ENCODE measurements at regions not wholly inside any gene's neighbourhood (a gene's known extent, or its start where the extent isn't known, plus 50 kb on each side); places are given as distances from the start of the nearest gene placed in this dataset.

DNA sequence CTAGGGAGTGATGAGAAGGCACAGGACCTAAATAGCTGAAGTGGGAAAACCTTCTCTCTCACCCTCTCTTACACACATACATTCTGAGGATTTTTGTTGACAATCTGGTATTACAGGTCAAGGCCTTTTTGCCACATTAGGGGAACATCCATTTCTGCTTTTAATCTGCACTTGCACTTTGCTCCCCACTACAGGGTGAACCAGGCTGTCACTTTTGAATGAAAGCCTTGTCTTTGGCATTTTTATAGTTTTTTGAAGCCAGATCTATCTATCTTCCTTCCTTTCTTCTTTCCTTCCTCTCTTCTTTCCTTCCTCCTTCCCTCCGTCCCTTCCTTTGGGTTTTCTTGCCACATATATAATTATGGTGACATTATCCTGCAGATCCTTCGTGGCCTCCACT lies 165.9 kb upstream of the OTX2 start:
- H4K8ac ChIP-seq (replicated peaks; ENCODE audit: insufficient read length, low read depth, low read length), result no peak overlapping the region
- no peaks in the 10 kb centered on the region; a peak in 1 of 5 replicates for H3K9me3 Mint-ChIP-seq
- no CpG with 5 or more reads among the region's 2 CpGs for WGBS (ENCODE audit: extremely low coverage, insufficient read length, low lambda C conversion rate)
- no peak overlapping the region for H4K5ac ChIP-seq (ENCODE audit: insufficient read length, low read depth, low read length)
- no peaks in the 10 kb centered on the region for H3K27me3 Mint-ChIP-seq (ENCODE audit: low read depth)
- H3K27me3 ChIP-seq (ENCODE audit: insufficient read depth, low read length), result no peaks in the 10 kb centered on the region
- no peak for DNase-seq
- H3K79me2 ChIP-seq (ENCODE audit: insufficient read depth, low read length), result no peaks in the 10 kb centered on the region
- H3K9me3 ChIP-seq (ENCODE audit: control insufficient read depth, low read depth, low read length), result no peaks in the 10 kb centered on the region
- no peak overlapping the region for H3K4ac ChIP-seq (ENCODE audit: low read depth, low read length)
- H2BK5ac ChIP-seq (ENCODE audit: insufficient read length, low read length), result no peak overlapping the region
- H3K14ac ChIP-seq (ENCODE audit: insufficient read depth, low read length), result no peak overlapping the region
- no peaks in the 10 kb centered on the region for H3K36me3 Mint-ChIP-seq (ENCODE audit: insufficient read depth in 1 of 3, low read depth in 3 of 3)
- no peak overlapping the region for H3K23ac ChIP-seq (ENCODE audit: insufficient read length, low read depth, low read length)
- H4K20me1 ChIP-seq (ENCODE audit: control insufficient read depth, insufficient read depth, insufficient read length), result no peaks in the 10 kb centered on the region
- no peak overlapping the region for H2BK12ac ChIP-seq (ENCODE audit: insufficient read length, low read depth, low read length)
- peaks cover 13 to 23% of the 10 kb centered on the region in 2 experiments for H3K4me1 Mint-ChIP-seq
- H3K56ac ChIP-seq (ENCODE audit: insufficient read length, low read depth, low read length), result no peak overlapping the region
- H3T11ph ChIP-seq (ENCODE audit: low read length), result no peak overlapping the region
- no peaks in the 10 kb centered on the region for H3K4me1 ChIP-seq (ENCODE audit: insufficient read depth, low read length)
- no peak overlapping the region; a peak in 1 of 7 replicates for H3K27ac Mint-ChIP-seq
- no peaks in the 10 kb centered on the region for H3K79me1 ChIP-seq (ENCODE audit: insufficient read depth, low read depth, low read length, poor library complexity, severe bottlenecking)
- no peak overlapping the region for H2AK5ac ChIP-seq (ENCODE audit: insufficient read length, low read length)
- H2BK20ac ChIP-seq (ENCODE audit: low read depth, low read length, poor library complexity, severe bottlenecking), result no peak overlapping the region
- H3K18ac ChIP-seq (ENCODE audit: insufficient read length, low read depth, low read length), result no peak overlapping the region
- no peak overlapping the region for H2AFZ ChIP-seq (ENCODE audit: low read length)
- no peak overlapping the region for H3K9ac ChIP-seq (ENCODE audit: extremely low read depth, insufficient read length, low read length)
- H3K27ac ChIP-seq (ENCODE audit: insufficient read length, low read depth, low read length), result no peak overlapping the region
- H3K4me3 Mint-ChIP-seq, result no peak overlapping the region
- no peaks in the 10 kb centered on the region for H3K23me2 ChIP-seq (ENCODE audit: insufficient read length, low read depth, low read length, poor library complexity, severe bottlenecking)
- no peak overlapping the region for H4K91ac ChIP-seq (ENCODE audit: insufficient read length, low read depth, low read length)
- no peak overlapping the region for H2BK15ac ChIP-seq (ENCODE audit: low read depth, low read length)
- H3K4me2 ChIP-seq (ENCODE audit: insufficient read depth, insufficient read length, low read length), result no peak overlapping the region
- H2BK120ac ChIP-seq (ENCODE audit: low read depth, low read length, poor library complexity, severe bottlenecking), result no peak overlapping the region
- TF ChIP-seq, protein P1, sequence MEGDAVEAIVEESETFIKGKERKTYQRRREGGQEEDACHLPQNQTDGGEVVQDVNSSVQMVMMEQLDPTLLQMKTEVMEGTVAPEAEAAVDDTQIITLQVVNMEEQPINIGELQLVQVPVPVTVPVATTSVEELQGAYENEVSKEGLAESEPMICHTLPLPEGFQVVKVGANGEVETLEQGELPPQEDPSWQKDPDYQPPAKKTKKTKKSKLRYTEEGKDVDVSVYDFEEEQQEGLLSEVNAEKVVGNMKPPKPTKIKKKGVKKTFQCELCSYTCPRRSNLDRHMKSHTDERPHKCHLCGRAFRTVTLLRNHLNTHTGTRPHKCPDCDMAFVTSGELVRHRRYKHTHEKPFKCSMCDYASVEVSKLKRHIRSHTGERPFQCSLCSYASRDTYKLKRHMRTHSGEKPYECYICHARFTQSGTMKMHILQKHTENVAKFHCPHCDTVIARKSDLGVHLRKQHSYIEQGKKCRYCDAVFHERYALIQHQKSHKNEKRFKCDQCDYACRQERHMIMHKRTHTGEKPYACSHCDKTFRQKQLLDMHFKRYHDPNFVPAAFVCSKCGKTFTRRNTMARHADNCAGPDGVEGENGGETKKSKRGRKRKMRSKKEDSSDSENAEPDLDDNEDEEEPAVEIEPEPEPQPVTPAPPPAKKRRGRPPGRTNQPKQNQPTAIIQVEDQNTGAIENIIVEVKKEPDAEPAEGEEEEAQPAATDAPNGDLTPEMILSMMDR (conservative IDR thresholded peaks at IDR 0.05), result no peak

All from H9 (cell line).